HG03469 (cell line): ENCODE measurements at regions not wholly inside any gene's neighbourhood (a gene's known extent, or its start where the extent isn't known, plus 50 kb on each side); places are given as distances from the start of the nearest gene placed in this dataset.

Experiments used
- ATAC-seq: cut with Tn5 transposase; IDR thresholded peaks from one replicate; pipeline ENCODE4 v1.9.1; 2021; ENCODE audit warnings: mild to moderate bottlenecking, moderate library complexity, moderate number of reproducible peaks; ENCODE audit not compliant: unreplicated experiment

GRCh38 chr12:126144603-126145002, 1079.4 kb downstream of the AACS start:
- ATAC-seq, result no peak

- no peak for ATAC-seq
Observed at GRCh38 chr12:126147321-126147720, 1082.1 kb downstream of the AACS start.

- no peak for ATAC-seq
Observed at GRCh38 chr12:126156806-126157574, 1091.8 kb downstream of the AACS start.

GRCh38 chr12:126157575-126157966, 1092.3 kb downstream of the AACS start:
- no peak for ATAC-seq

- ATAC-seq, result no peak
Observed at GRCh38 chr12:126159139-126159538, 1093.9 kb downstream of the AACS start.

- ATAC-seq, result no peak
Observed at GRCh38 chr12:126160912-126161311, 1095.7 kb downstream of the AACS start.

GRCh38 chr12:126163984-126164383, 1098.7 kb downstream of the AACS start:
- no peak for ATAC-seq

- no peak for ATAC-seq
Observed at GRCh38 chr12:126171937-126172559, 1106.8 kb downstream of the AACS start.

- ATAC-seq, result no peak
Observed at GRCh38 chr12:126182619-126183236, 1117.5 kb downstream of the AACS start.

- ATAC-seq, result no peak
Observed at GRCh38 chr12:126185025-126185424, 1119.8 kb downstream of the AACS start.

GRCh38 chr12:126189856-126190255, 1124.6 kb downstream of the AACS start:
- no peak for ATAC-seq

- ATAC-seq, result no peak
Observed at GRCh38 chr12:126191031-126191891, 1126.0 kb downstream of the AACS start.

GRCh38 chr12:126191949-126192348, 1126.7 kb downstream of the AACS start:
- no peak for ATAC-seq

- no peak for ATAC-seq
Observed at GRCh38 chr12:126193190-126193589, 1128.0 kb downstream of the AACS start.

- ATAC-seq, result no peak
Observed at GRCh38 chr12:126196263-126196662, 1131.0 kb downstream of the AACS start.

- ATAC-seq, result no peak
Observed at GRCh38 chr12:126198516-126198915, 1133.3 kb downstream of the AACS start.

- ATAC-seq, result no peak
Observed at GRCh38 chr12:126198966-126199692, 1133.9 kb downstream of the AACS start.

- no peak for ATAC-seq
Observed at GRCh38 chr12:126201981-126202537, 1136.8 kb downstream of the AACS start.

GRCh38 chr12:126204326-126204725, 1139.1 kb downstream of the AACS start:
- ATAC-seq, result no peak

GRCh38 chr12:126210026-126210425, 1144.8 kb downstream of the AACS start:
- no peak for ATAC-seq
